ENCODE measurements at regions not wholly inside any gene's neighbourhood (a gene's known extent, or its start where the extent isn't known, plus 50 kb on each side); places are given as distances from the start of the nearest gene placed in this dataset.

- TF ChIP-seq, protein P1, sequence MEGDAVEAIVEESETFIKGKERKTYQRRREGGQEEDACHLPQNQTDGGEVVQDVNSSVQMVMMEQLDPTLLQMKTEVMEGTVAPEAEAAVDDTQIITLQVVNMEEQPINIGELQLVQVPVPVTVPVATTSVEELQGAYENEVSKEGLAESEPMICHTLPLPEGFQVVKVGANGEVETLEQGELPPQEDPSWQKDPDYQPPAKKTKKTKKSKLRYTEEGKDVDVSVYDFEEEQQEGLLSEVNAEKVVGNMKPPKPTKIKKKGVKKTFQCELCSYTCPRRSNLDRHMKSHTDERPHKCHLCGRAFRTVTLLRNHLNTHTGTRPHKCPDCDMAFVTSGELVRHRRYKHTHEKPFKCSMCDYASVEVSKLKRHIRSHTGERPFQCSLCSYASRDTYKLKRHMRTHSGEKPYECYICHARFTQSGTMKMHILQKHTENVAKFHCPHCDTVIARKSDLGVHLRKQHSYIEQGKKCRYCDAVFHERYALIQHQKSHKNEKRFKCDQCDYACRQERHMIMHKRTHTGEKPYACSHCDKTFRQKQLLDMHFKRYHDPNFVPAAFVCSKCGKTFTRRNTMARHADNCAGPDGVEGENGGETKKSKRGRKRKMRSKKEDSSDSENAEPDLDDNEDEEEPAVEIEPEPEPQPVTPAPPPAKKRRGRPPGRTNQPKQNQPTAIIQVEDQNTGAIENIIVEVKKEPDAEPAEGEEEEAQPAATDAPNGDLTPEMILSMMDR (conservative IDR thresholded peaks at IDR 0.05; ENCODE audit: low read depth, low read length): no peak
- TF ChIP-seq EZH2 (IDR thresholded peaks at IDR 0.05; ENCODE audit: borderline replicate concordance, low read depth, low read length, poor library complexity, severe bottlenecking): no peak
Observed at GRCh38 chr10:61329854-61330253, 123.3 kb downstream of the TMEM26 start.
